HEK293T (cell line): ENCODE measurements at regions not wholly inside any gene's neighbourhood (a gene's known extent, or its start where the extent isn't known, plus 50 kb on each side); places are given as distances from the start of the nearest gene placed in this dataset.

Experiments
- ARNT ChIP-seq: fragments of 450-650 bp; IDR thresholded peaks from 2 replicates; pipeline ENCODE4 v1.6.1; 2017; ENCODE audit warnings: mild to moderate bottlenecking
- BHLHE40 ChIP-seq: fragments of 450-650 bp; IDR thresholded peaks from 2 replicates; pipeline ENCODE4 v1.6.1; 2016; ENCODE audit warnings: mild to moderate bottlenecking, moderate library complexity, borderline replicate concordance
- CTBP1 ChIP-seq: fragments of 450-650 bp; IDR thresholded peaks from 2 replicates; pipeline ENCODE4 v1.6.1; 2016; ENCODE audit warnings: borderline replicate concordance
- ELF4 ChIP-seq: fragments of 450-650 bp; IDR thresholded peaks from 2 replicates; pipeline ENCODE4 v1.6.1; 2017; ENCODE audit warnings: antibody characterized with exemption
- FOXA1 ChIP-seq: fragments of 450-650 bp; IDR thresholded peaks from 2 replicates; pipeline ENCODE4 v1.6.1; 2016; ENCODE audit warnings: mild to moderate bottlenecking
- FOXK2 ChIP-seq: fragments of 450-650 bp; IDR thresholded peaks from 2 replicates; pipeline ENCODE4 v1.6.1; 2016; ENCODE audit warnings: mild to moderate bottlenecking
- FOXM1 ChIP-seq: fragments of 450-650 bp; IDR thresholded peaks from 2 replicates; pipeline ENCODE4 v1.6.1; 2017; ENCODE audit warnings: mild to moderate bottlenecking, borderline replicate concordance
- HDGF ChIP-seq: fragments of 450-650 bp; IDR thresholded peaks from 2 replicates; pipeline ENCODE4 v1.6.1; 2017; ENCODE audit warnings: antibody characterized with exemption, borderline replicate concordance
- SP1 ChIP-seq: fragments of 450-650 bp; IDR thresholded peaks from 2 replicates; pipeline ENCODE4 v1.6.1; 2017
- SUZ12 ChIP-seq: fragments of 450-650 bp; IDR thresholded peaks from 2 replicates; pipeline ENCODE4 v1.6.1; 2016; ENCODE audit warnings: mild to moderate bottlenecking
- TARDBP ChIP-seq: fragments of 450-650 bp; IDR thresholded peaks from 2 replicates; pipeline ENCODE4 v1.6.1; 2016
- ZNF384 ChIP-seq: fragments of 450-650 bp; IDR thresholded peaks from 2 replicates; pipeline ENCODE4 v1.6.1; 2016
- TF ChIP-seq, protein P1 (sequence below): fragments of 450-650 bp; IDR thresholded peaks from 2 replicates; pipeline ENCODE4 v1.6.1; 2016

- TF ChIP-seq FOXM1 (no peak), ARNT (no peak), BHLHE40 (no peak), CTBP1 (no peak), FOXK2 (no peak), FOXA1 (no peak), HDGF (no peak), ZNF384 (no peak), TARDBP (no peak), SP1 (no peak), SUZ12 (no peak), ELF4 (no peak)
- TF ChIP-seq, protein P1, sequence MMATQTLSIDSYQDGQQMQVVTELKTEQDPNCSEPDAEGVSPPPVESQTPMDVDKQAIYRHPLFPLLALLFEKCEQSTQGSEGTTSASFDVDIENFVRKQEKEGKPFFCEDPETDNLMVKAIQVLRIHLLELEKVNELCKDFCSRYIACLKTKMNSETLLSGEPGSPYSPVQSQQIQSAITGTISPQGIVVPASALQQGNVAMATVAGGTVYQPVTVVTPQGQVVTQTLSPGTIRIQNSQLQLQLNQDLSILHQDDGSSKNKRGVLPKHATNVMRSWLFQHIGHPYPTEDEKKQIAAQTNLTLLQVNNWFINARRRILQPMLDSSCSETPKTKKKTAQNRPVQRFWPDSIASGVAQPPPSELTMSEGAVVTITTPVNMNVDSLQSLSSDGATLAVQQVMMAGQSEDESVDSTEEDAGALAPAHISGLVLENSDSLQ: no peak
These were observed 253.2 kb downstream of the DLL1 start for GRCh38 chr6:170037541-170038250.
